Esophagus muscularis mucosa (tissue), 4 donors: ENCODE measurements at regions not wholly inside any gene's neighbourhood (a gene's known extent, or its start where the extent isn't known, plus 50 kb on each side); places are given as distances from the start of the nearest gene placed in this dataset.

Experiments used
- DNase-seq: peaks from one replicate; pipeline ENCODE4 v3.0.0-alpha.2; 2017; ENCODE audit errors: extremely low spot score
- H3K27ac ChIP-seq, 4 donors: fragments of 200-600 bp; sonication (generic); replicated peaks in 1 of 4; 1 replicate in 3 of 4; 2 replicates in 1 of 4; pipeline ENCODE4 v1.5.1; 2016 to 2019; ENCODE audit warnings: mild to moderate bottlenecking in 1 of 4
- H3K27me3 ChIP-seq, 4 donors: fragments of 200-600 bp; sonication (generic); one replicate each; pipeline versions ENCODE4 v1.5.1 to v1.6.0; 2016 to 2019
- H3K36me3 ChIP-seq, 4 donors: fragments of 200-600 bp; sonication (generic); one replicate each; pipeline ENCODE4 v1.5.1; 2016 to 2019
- H3K4me1 ChIP-seq, 4 donors: fragments of 200-600 bp; sonication (generic); one replicate each; pipeline ENCODE4 v1.5.1; 2016 to 2019
- H3K4me3 ChIP-seq, 4 donors: fragments of 200-600 bp; sonication (generic); 1 replicate in 2 of 4; 2 replicates in 2 of 4; pipeline ENCODE4 v1.5.1; 2016 to 2019; ENCODE audit warnings: mild to moderate bottlenecking in 4 of 4, moderate library complexity in 1 of 4
- H3K9me3 ChIP-seq, 4 donors: fragments of 200-600 bp; sonication (generic); 1 replicate in 3 of 4; 2 replicates in 1 of 4; pipeline ENCODE4 v1.5.1; 2016 to 2019
- CTCF ChIP-seq, 3 experiments: fragments of 200-600 bp in 2 of 3; fragments of 450-650 bp in 1 of 3; sonication (generic) in 2 of 3; IDR thresholded peaks; one replicate each; pipeline ENCODE4 v1.5.1; 2017 to 2019; ENCODE audit warnings: antibody characterized with exemption in 3 of 3, mild to moderate bottlenecking in 2 of 3, moderate library complexity in 1 of 3
- EP300 ChIP-seq: sonication (generic); formaldehyde crosslinking; IDR thresholded peaks from one replicate; pipeline ENCODE4 v1.6.1; 2017; ENCODE audit warnings: antibody characterized with exemption
- POLR2A ChIP-seq: fragments of 450-650 bp; IDR thresholded peaks from one replicate; pipeline ENCODE4 v1.6.1; 2017; ENCODE audit warnings: antibody characterized with exemption, moderate library complexity, mild to moderate bottlenecking, low read depth
- POLR2AphosphoS5 ChIP-seq, 2 donors: sonication (generic); formaldehyde crosslinking; IDR thresholded peaks; one replicate each; pipeline ENCODE4 v1.6.1; 2017; ENCODE audit warnings: antibody characterized with exemption in 2 of 2
- WGBS: methylation state at CpG from one replicate; pipeline ENCODE4 v1.1.5; 2018; 5-methylcytosine and 5-hydroxymethylcytosine counted together
- intact Hi-C: fragments of 100-400 bp; cut with DNase I; formaldehyde crosslinking; loops from one replicate; pipeline ENCODE4 v1.15.1; 2023

GRCh38 chr4:122203407-122203806 lies 51.3 kb downstream of the BLTP1 start:
- intact Hi-C loops: loop anchor here (10.0 kb wide), 1 partner anchor 51 kb away; no protein-coding TSS in a partner anchor
- H3K4me1 ChIP-seq: no peaks in the 10 kb centered on the region
- no peak overlapping the region for H3K27ac ChIP-seq
- H3K4me3 ChIP-seq: no peak overlapping the region
- no peak for TF ChIP-seq POLR2AphosphoS5 (IDR thresholded peaks at IDR 0.05)
- no peak for TF ChIP-seq CTCF (IDR thresholded peaks at IDR 0.05)
- TF ChIP-seq POLR2A: no peak
- TF ChIP-seq EP300: no peak
- H3K9me3 ChIP-seq: no peaks in the 10 kb centered on the region
- 93% methylated on average over 1 of the region's 1 CpG for WGBS
- H3K27me3 ChIP-seq: no peaks in the 10 kb centered on the region
- peaks cover 3 to 77% (median 47%) of the 10 kb centered on the region in 4 donors for H3K36me3 ChIP-seq
- DNase-seq: no peak

- Histone ChIP-seq H3K4me1 (no peaks in the 10 kb centered on the region), H3K27ac (no peak overlapping the region), H3K9me3 (no peaks in the 10 kb centered on the region), H3K36me3 (peaks cover 3 to 77% (median 49%) of the 10 kb centered on the region in 4 donors), H3K4me3 (no peak overlapping the region), H3K27me3 (no peaks in the 10 kb centered on the region)
- 85% methylated on average over 1 of the region's 1 CpG for WGBS
- DNase-seq: no peak
- intact Hi-C loops: loop anchor here (10.0 kb wide), 1 partner anchor 49 kb away; no protein-coding TSS in a partner anchor
- no peak for TF ChIP-seq POLR2A
- TF ChIP-seq POLR2AphosphoS5 (IDR thresholded peaks at IDR 0.05): no peak
- TF ChIP-seq EP300: no peak
- TF ChIP-seq CTCF (IDR thresholded peaks at IDR 0.05): no peak
Observed at GRCh38 chr4:122205687-122206086, 53.6 kb downstream of the BLTP1 start.

GRCh38 chr4:122212880-122213279 lies 60.7 kb downstream of the BLTP1 start:
- no peak for DNase-seq
- Histone ChIP-seq H3K27ac (no peak overlapping the region), H3K36me3 (peaks cover 8 to 56% (median 33%) of the 10 kb centered on the region in 4 donors), H3K4me3 (no peak overlapping the region), H3K9me3 (no peaks in the 10 kb centered on the region), H3K4me1 (no peaks in the 10 kb centered on the region), H3K27me3 (no peaks in the 10 kb centered on the region)
- WGBS: 84% methylated on average over 3 of the region's 3 CpGs
- TF ChIP-seq CTCF (IDR thresholded peaks at IDR 0.05): no peak
- no peak for TF ChIP-seq POLR2A
- TF ChIP-seq EP300: no peak
- no peak for TF ChIP-seq POLR2AphosphoS5 (IDR thresholded peaks at IDR 0.05)
- intact Hi-C loops: no loop called here

GRCh38 chr4:122218762-122219161 lies 66.6 kb downstream of the BLTP1 start:
- no peaks in the 10 kb centered on the region for H3K9me3 ChIP-seq
- H3K4me3 ChIP-seq: no peak overlapping the region
- peaks cover 8 to 40% (median 18%) of the 10 kb centered on the region in 4 donors for H3K36me3 ChIP-seq
- intact Hi-C loops: no loop called here
- no peaks in the 10 kb centered on the region for H3K27me3 ChIP-seq
- WGBS: 26% methylated on average over 1 of the region's 1 CpG
- DNase-seq: no peak
- TF ChIP-seq CTCF (IDR thresholded peaks at IDR 0.05) (peak in 1 of 3 experiments; percentile 40), POLR2A (no peak), EP300 (no peak), POLR2AphosphoS5 (IDR thresholded peaks at IDR 0.05) (no peak)
- H3K4me1 ChIP-seq: no peaks in the 10 kb centered on the region
- no peak overlapping the region for H3K27ac ChIP-seq

GRCh38 chr4:122219356-122219755 lies 67.2 kb downstream of the BLTP1 start:
- no peak for TF ChIP-seq EP300
- no peak for TF ChIP-seq POLR2A
- TF ChIP-seq POLR2AphosphoS5 (IDR thresholded peaks at IDR 0.05): no peak
- TF ChIP-seq CTCF (IDR thresholded peaks at IDR 0.05): no peak
- no peaks in the 10 kb centered on the region for H3K4me1 ChIP-seq
- H3K9me3 ChIP-seq: no peaks in the 10 kb centered on the region
- intact Hi-C loops: no loop called here
- peaks cover 10 to 41% (median 20%) of the 10 kb centered on the region in 4 donors for H3K36me3 ChIP-seq
- 80% methylated on average over 2 of the region's 2 CpGs for whole genome bisulfite sequencing
- DNase-seq: no peak
- no peak overlapping the region for H3K4me3 ChIP-seq
- no peaks in the 10 kb centered on the region for H3K27me3 ChIP-seq
- H3K27ac ChIP-seq: no peak overlapping the region
